ENCODE measurements at regions not wholly inside any gene's neighbourhood (a gene's known extent, or its start where the extent isn't known, plus 50 kb on each side); places are given as distances from the start of the nearest gene placed in this dataset.

DNA sequence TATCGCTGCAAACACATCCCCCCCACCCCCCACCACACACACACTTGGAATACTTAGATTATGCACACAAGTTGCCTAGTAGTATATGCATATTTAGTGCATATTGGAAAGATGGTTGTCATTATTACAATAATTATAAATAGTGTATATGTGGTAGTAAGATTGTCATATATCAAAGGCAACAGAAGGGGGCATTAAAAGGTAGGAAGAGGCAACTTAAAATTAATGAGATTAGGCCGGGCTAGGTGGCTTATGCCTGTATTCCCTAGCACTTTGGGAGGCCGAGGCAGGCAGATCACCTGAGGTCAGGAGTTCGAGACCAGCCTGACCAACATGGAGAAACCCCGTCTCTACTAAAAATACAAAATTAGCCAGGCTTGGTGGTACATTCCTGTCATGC lies 52.1 kb downstream of the GSC start:
- Mint-ChIP-seq H3K36me3 (ENCODE audit: insufficient read depth) (no peaks in the 10 kb centered on the region), H3K27me3 (peaks cover 6% of the 10 kb centered on the region), H3K9me3 (no peaks in the 10 kb centered on the region), H3K4me1 (no peaks in the 10 kb centered on the region), H3K27ac (ENCODE audit: low read depth) (no peak overlapping the region), H3K4me3 (no peak overlapping the region)
- DNase-seq (ENCODE audit: low spot score in 2 of 2) (no peak), ATAC-seq (replicated peaks; ENCODE audit: extremely low read depth, poor library complexity, severe bottlenecking) (no peak)

DNA sequence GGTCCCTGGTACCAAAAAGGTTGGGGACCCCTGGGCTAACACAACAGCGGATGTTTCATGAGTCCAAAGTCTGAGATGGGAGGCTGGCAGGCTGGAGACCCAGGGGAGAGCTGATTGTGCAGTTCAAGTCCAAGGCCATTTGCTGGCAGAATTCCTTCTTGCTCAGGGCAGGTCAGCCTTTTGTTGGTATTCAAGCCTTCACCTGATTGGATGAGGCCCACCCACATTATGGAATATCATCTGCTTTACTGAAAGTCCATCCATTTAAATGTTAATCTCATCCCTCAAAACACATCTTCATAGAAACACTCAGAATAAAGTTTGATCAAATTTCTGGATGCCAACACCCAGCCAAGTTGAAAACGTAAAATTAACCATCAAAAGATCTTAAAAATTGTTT lies 52.9 kb downstream of the GSC start:
- no peaks in the 10 kb centered on the region for H3K4me1 Mint-ChIP-seq
- H3K27ac Mint-ChIP-seq (ENCODE audit: low read depth): no peak overlapping the region
- H3K36me3 Mint-ChIP-seq (ENCODE audit: insufficient read depth): no peaks in the 10 kb centered on the region
- no peak for DNase-seq (ENCODE audit: low spot score in 2 of 2)
- H3K27me3 Mint-ChIP-seq: no peaks in the 10 kb centered on the region
- no peaks in the 10 kb centered on the region for H3K9me3 Mint-ChIP-seq
- no peak overlapping the region for H3K4me3 Mint-ChIP-seq
- no peak for ATAC-seq (replicated peaks; ENCODE audit: extremely low read depth, poor library complexity, severe bottlenecking)

GRCh38 chr14:94713115-94713514 lies 56.8 kb downstream of the GSC start:
- Mint-ChIP-seq H3K4me3 (no peak overlapping the region), H3K27ac (ENCODE audit: low read depth) (no peak overlapping the region), H3K36me3 (ENCODE audit: insufficient read depth) (no peaks in the 10 kb centered on the region), H3K9me3 (no peaks in the 10 kb centered on the region), H3K27me3 (peaks cover 28% of the 10 kb centered on the region), H3K4me1 (no peaks in the 10 kb centered on the region)
- ATAC-seq (replicated peaks; ENCODE audit: extremely low read depth, poor library complexity, severe bottlenecking) (no peak), DNase-seq (ENCODE audit: low spot score in 2 of 2) (no peak)

- Mint-ChIP-seq H3K4me1 (no peaks in the 10 kb centered on the region), H3K27me3 (peaks cover 52% of the 10 kb centered on the region), H3K27ac (ENCODE audit: low read depth) (no peak overlapping the region), H3K4me3 (no peak overlapping the region), H3K9me3 (no peaks in the 10 kb centered on the region), H3K36me3 (ENCODE audit: insufficient read depth) (no peaks in the 10 kb centered on the region)
- no peak for ATAC-seq (replicated peaks; ENCODE audit: extremely low read depth, poor library complexity, severe bottlenecking)
- DNase-seq (ENCODE audit: low spot score in 2 of 2): no peak
These were observed 59.2 kb downstream of the GSC start for GRCh38 chr14:94710731-94711130.

- Mint-ChIP-seq H3K9me3 (no peaks in the 10 kb centered on the region), H3K36me3 (ENCODE audit: insufficient read depth) (peaks cover 2% of the 10 kb centered on the region), H3K27me3 (peaks cover 53% of the 10 kb centered on the region), H3K4me3 (no peak overlapping the region), H3K27ac (ENCODE audit: low read depth) (no peak overlapping the region), H3K4me1 (no peaks in the 10 kb centered on the region)
- ATAC-seq (replicated peaks; ENCODE audit: extremely low read depth, poor library complexity, severe bottlenecking) (no peak), DNase-seq (ENCODE audit: low spot score in 2 of 2) (no peak)
These were observed 62.4 kb downstream of the GSC start for GRCh38 chr14:94707494-94707893.

- Mint-ChIP-seq H3K27me3 (peaks cover 53% of the 10 kb centered on the region), H3K9me3 (no peaks in the 10 kb centered on the region), H3K4me3 (no peak overlapping the region), H3K36me3 (ENCODE audit: insufficient read depth) (peaks cover 2% of the 10 kb centered on the region), H3K4me1 (no peaks in the 10 kb centered on the region), H3K27ac (ENCODE audit: low read depth) (no peak overlapping the region)
- no peak for ATAC-seq (replicated peaks; ENCODE audit: extremely low read depth, poor library complexity, severe bottlenecking)
- no peak for DNase-seq (ENCODE audit: low spot score in 2 of 2)
These were observed 63.8 kb downstream of the GSC start for GRCh38 chr14:94706133-94706532.

GRCh38 chr14:94702629-94703028 lies 67.3 kb downstream of the GSC start:
- Mint-ChIP-seq H3K27ac (ENCODE audit: low read depth) (no peak overlapping the region), H3K9me3 (no peaks in the 10 kb centered on the region), H3K4me3 (no peak overlapping the region), H3K27me3 (peaks cover 45% of the 10 kb centered on the region), H3K36me3 (ENCODE audit: insufficient read depth) (peaks cover 2% of the 10 kb centered on the region), H3K4me1 (no peaks in the 10 kb centered on the region)
- no peak for ATAC-seq (replicated peaks; ENCODE audit: extremely low read depth, poor library complexity, severe bottlenecking)
- no peak for DNase-seq (ENCODE audit: low spot score in 2 of 2)

GRCh38 chr14:94701861-94702370 lies 68.0 kb downstream of the GSC start:
- DNase-seq (ENCODE audit: low spot score in 2 of 2) (no peak), ATAC-seq (replicated peaks; ENCODE audit: extremely low read depth, poor library complexity, severe bottlenecking) (no peak)
- Mint-ChIP-seq H3K36me3 (ENCODE audit: insufficient read depth) (peaks cover 2% of the 10 kb centered on the region), H3K4me3 (no peak overlapping the region), H3K27ac (ENCODE audit: low read depth) (no peak overlapping the region), H3K4me1 (no peaks in the 10 kb centered on the region), H3K27me3 (peaks cover 40% of the 10 kb centered on the region), H3K9me3 (no peaks in the 10 kb centered on the region)

DNA sequence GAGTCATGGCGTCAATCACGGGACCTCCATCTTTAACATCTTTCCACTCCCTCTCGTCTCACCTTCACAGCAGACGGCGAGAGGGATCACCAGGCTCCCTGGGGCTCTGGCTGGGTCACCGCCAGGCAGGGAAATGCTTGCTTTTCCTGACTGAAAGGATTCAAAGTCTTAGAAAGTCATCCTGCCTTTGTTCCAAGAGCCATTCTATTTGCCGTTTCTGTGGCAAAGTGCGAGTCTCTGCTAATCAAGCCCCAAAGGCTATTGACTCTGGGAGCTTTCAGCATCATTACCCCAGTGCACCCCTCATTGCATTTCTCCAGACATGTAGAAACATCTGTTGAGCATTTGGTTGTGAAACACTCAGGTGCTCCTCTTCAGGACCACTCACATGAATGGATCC lies 69.6 kb downstream of the GSC start:
- ATAC-seq (replicated peaks; ENCODE audit: extremely low read depth, poor library complexity, severe bottlenecking) (no peak), DNase-seq (ENCODE audit: low spot score in 2 of 2) (no peak)
- Mint-ChIP-seq H3K27me3 (peaks cover 27% of the 10 kb centered on the region), H3K9me3 (no peaks in the 10 kb centered on the region), H3K36me3 (ENCODE audit: insufficient read depth) (peaks cover 2% of the 10 kb centered on the region), H3K4me1 (no peaks in the 10 kb centered on the region), H3K4me3 (no peak overlapping the region), H3K27ac (ENCODE audit: low read depth) (no peak overlapping the region)

DNA sequence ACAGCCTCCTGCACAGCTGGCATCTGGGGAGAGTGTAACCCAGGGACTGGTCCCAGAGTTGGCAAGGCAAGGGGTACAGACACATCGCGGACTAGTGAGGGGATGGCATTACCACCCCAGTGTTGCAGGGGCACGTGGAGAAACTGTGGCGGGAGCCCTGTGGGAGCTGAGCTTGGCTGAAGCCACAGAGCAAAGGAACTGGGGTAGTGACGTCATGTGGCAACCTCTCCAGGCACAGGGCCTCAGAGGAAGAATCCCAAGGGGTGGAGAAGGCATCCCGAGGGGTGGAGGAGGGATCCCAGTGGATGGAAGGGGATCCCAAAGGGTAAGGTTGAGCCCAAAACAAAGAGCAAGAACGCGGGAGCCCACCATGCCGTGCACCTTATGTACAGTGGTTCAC lies 70.1 kb downstream of the GSC start:
- Mint-ChIP-seq H3K36me3 (ENCODE audit: insufficient read depth) (peaks cover 2% of the 10 kb centered on the region), H3K27ac (ENCODE audit: low read depth) (no peak overlapping the region), H3K27me3 (peaks cover 27% of the 10 kb centered on the region), H3K9me3 (no peaks in the 10 kb centered on the region), H3K4me3 (no peak overlapping the region), H3K4me1 (no peaks in the 10 kb centered on the region)
- DNase-seq (ENCODE audit: low spot score in 2 of 2) (no peak), ATAC-seq (replicated peaks; ENCODE audit: extremely low read depth, poor library complexity, severe bottlenecking) (no peak)

DNA sequence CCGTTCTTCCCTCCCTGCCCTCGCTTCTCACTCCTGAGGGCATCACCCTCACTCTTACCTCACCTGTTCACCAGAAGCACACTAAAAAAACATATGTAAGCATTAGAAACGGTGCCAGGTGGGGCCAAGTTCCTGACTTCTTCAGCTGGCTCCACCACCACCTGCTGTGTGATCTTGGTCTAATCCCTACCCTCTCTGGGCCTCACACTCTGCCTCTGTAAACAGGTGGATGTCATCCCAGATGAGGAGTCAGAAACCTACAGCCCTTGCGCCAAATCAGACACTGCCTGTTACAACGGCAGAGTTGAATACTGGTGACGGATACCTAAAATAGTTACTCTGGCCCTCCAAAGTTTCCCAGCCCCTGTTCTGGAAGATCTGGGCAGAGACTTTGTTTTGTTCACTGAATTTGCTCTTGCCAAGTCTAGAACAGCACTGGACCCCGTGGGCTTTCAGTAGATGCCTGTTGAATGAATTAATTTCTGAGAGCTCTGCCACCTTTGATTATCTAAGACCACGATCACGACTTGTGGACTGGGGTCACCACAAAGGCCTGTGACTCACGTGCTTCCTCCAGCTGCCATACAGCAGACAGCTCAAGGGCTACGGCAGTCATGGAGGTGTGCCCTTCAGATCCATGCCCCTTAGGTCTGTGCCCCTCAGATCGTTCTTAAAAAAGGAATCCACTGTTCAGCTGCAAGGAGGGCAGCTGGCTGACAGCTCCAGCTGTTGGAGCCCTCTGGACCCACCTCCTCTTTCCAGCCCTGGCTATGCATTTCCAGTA lies 71.9 kb downstream of the GSC start:
- H3K9me3 Mint-ChIP-seq: no peaks in the 10 kb centered on the region
- no peaks in the 10 kb centered on the region for H3K4me1 Mint-ChIP-seq
- ATAC-seq (replicated peaks; ENCODE audit: extremely low read depth, poor library complexity, severe bottlenecking): no peak
- DNase-seq (ENCODE audit: low spot score in 2 of 2): no peak
- no peak overlapping the region for H3K4me3 Mint-ChIP-seq
- no peak overlapping the region for H3K27ac Mint-ChIP-seq (ENCODE audit: low read depth)
- H3K27me3 Mint-ChIP-seq: peaks cover 27% of the 10 kb centered on the region
- H3K36me3 Mint-ChIP-seq (ENCODE audit: insufficient read depth): peaks cover 2% of the 10 kb centered on the region

GRCh38 chr14:94696518-94696917 lies 73.4 kb downstream of the GSC start:
- ATAC-seq (replicated peaks; ENCODE audit: extremely low read depth, poor library complexity, severe bottlenecking) (no peak), DNase-seq (ENCODE audit: low spot score in 2 of 2) (no peak)
- H3K27ac Mint-ChIP-seq (ENCODE audit: low read depth): no peak overlapping the region
- H3K4me3 Mint-ChIP-seq: no peak overlapping the region
- no peaks in the 10 kb centered on the region for H3K4me1 Mint-ChIP-seq
- H3K36me3 Mint-ChIP-seq (ENCODE audit: insufficient read depth): no peaks in the 10 kb centered on the region
- peaks cover 34% of the 10 kb centered on the region for H3K27me3 Mint-ChIP-seq
- H3K9me3 Mint-ChIP-seq: no peaks in the 10 kb centered on the region

DNA sequence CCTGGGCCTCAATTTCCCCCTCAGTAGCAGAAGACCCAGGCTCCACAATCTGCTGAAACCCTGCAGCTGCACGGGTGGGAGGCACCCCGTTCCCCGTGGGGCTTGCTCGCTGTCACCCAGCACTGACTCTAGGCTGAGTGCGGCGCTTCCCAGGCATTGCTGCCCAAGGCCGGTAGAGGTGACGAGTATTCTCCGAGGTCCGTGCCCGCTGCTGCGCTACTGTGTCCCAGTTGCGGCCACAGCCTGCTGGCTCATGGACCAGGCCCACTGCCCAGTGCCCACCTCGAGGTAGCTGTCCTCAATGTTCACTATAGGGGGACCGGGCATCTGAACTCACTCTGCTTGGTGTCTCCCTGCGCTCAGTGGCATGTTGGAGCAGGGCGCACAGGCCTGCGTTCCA lies 74.7 kb downstream of the GSC start:
- DNase-seq (ENCODE audit: low spot score in 2 of 2) (no peak), ATAC-seq (replicated peaks; ENCODE audit: extremely low read depth, poor library complexity, severe bottlenecking) (no peak)
- no peaks in the 10 kb centered on the region for H3K36me3 Mint-ChIP-seq (ENCODE audit: insufficient read depth)
- H3K27me3 Mint-ChIP-seq: peaks cover 47% of the 10 kb centered on the region
- H3K27ac Mint-ChIP-seq (ENCODE audit: low read depth): no peak overlapping the region
- H3K4me1 Mint-ChIP-seq: no peaks in the 10 kb centered on the region
- no peaks in the 10 kb centered on the region for H3K9me3 Mint-ChIP-seq
- no peak overlapping the region for H3K4me3 Mint-ChIP-seq
